GM12864 (cell line): ENCODE measurements at regions not wholly inside any gene's neighbourhood (a gene's known extent, or its start where the extent isn't known, plus 50 kb on each side); places are given as distances from the start of the nearest gene placed in this dataset.

Experiments used
- DNase-seq: peaks from one replicate; pipeline ENCODE4 v3.0.0-alpha.2; 2011; ENCODE audit warnings: low read depth
- H3K4me3 ChIP-seq: 2 replicates; pipeline ENCODE4 v1.5.1; 2011; ENCODE audit warnings: mild to moderate bottlenecking, low read depth, low read length, control low read depth
- TF ChIP-seq, protein P1 (sequence below): IDR thresholded peaks from 2 replicates; pipeline ENCODE4 v1.5.1; 2011; ENCODE audit warnings: low read depth, mild to moderate bottlenecking, moderate library complexity, low read length, control low read depth, inconsistent platforms; ENCODE audit errors: missing control alignments

DNA sequence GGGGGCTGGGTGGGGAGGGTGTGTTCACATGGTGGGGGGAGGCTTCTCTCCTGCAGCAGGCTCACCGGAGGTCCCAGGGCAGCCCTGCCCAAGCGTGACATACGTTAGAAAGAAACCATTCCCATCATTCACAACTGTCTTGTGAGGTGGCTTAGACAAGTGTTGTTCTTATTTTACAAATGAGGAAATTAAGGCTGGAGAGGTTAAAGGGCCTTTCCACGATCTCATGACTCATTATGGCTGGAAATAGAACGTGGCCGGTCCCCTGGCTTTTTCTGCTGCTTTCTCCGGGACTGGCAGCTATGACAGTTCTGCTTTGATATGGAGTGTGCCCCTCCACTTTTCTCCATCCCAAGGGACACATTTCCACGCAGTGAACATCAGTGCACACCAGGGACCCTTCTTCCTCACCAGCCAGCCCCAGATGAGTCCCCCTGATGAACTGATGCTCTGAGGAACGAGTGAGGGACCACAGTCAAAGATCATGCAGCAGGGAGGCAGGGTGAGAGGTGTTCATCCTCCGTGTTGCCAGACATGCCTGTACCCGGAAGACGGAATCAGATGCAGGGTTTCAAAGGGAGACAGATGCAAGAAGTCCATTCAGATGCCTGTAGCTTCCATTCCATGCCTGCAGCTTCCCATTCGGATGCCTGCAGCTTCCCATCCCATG lies 64.0 kb upstream of the ACSL1 start:
- no peak for DNase-seq
- no peak overlapping the region for H3K4me3 ChIP-seq
- TF ChIP-seq, protein P1, sequence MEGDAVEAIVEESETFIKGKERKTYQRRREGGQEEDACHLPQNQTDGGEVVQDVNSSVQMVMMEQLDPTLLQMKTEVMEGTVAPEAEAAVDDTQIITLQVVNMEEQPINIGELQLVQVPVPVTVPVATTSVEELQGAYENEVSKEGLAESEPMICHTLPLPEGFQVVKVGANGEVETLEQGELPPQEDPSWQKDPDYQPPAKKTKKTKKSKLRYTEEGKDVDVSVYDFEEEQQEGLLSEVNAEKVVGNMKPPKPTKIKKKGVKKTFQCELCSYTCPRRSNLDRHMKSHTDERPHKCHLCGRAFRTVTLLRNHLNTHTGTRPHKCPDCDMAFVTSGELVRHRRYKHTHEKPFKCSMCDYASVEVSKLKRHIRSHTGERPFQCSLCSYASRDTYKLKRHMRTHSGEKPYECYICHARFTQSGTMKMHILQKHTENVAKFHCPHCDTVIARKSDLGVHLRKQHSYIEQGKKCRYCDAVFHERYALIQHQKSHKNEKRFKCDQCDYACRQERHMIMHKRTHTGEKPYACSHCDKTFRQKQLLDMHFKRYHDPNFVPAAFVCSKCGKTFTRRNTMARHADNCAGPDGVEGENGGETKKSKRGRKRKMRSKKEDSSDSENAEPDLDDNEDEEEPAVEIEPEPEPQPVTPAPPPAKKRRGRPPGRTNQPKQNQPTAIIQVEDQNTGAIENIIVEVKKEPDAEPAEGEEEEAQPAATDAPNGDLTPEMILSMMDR, result no peak

DNA sequence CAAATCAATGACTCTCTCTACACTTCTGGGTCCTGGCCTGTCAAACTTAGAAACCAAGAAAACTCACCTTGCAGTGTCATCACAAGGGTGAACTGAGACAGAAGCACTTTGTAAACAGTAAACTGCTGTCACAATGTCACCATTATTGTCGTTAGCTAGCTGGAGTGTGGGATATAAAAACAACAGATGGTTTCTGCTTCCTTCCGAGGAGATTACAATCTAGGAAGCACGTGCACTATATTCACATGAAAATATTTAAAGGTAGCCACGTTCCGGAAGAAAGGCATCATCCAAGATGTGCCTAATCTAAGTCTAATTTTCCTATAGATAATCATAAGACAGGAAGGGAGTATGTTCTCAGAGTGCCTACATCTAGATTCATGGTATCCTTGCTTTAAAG lies 64.7 kb upstream of the ACSL1 start:
- H3K4me3 ChIP-seq, result no peak overlapping the region
- DNase-seq, result no peak
- TF ChIP-seq, protein P1, result no peak

DNA sequence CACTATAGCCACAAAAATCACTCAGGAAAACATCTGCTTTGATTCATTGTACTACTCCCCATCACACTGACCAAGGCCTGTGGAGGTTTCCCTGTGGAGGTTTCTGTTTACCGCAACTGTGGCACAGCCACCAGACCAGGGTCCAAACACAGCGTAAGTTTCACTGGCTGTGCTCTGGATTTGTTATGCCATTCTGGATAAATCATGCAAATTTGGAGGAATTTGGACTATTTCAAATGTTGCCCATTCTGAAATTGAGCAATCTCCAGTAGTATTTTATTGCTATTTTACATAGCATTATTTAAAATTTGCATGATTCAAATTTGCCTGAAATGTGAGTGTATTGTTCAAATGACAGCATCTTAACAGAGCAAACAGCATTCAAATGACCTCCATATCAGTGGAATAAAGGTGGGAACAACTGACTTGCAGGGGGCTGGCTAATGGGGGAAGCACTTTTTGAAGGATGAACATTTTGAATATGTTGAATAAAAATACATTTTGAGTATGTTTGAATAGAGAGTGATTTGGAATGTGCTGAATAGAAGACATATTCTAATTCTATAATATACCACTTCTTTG lies 66.1 kb upstream of the ACSL1 start:
- TF ChIP-seq, protein P1, result no peak
- DNase-seq, result no peak

DNA sequence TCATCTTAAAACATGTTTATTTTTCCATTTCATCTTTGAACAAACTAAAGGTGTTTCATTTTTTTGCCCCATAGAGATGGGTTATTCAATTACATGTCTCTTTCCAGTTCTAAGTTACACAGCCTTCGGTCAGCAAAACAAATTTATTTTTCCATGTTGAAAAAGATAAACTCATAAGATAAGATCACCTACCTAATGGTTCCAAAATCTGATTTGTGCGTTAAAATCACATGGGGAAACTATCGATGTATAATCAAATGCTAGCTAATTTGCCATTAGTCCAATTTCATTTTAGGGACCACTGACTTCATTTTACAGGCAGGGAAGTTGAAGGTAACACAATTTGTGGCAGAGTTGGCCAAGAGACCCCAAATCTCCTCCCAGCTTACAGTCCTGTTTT lies 67.2 kb upstream of the ACSL1 start:
- DNase-seq, result no peak
- TF ChIP-seq, protein P1, result no peak
- H3K4me3 ChIP-seq, result no peak overlapping the region

More for the DNA sequence above, 66.1 kb upstream of the ACSL1 start:
- no peak overlapping the region for H3K4me3 ChIP-seq

DNA sequence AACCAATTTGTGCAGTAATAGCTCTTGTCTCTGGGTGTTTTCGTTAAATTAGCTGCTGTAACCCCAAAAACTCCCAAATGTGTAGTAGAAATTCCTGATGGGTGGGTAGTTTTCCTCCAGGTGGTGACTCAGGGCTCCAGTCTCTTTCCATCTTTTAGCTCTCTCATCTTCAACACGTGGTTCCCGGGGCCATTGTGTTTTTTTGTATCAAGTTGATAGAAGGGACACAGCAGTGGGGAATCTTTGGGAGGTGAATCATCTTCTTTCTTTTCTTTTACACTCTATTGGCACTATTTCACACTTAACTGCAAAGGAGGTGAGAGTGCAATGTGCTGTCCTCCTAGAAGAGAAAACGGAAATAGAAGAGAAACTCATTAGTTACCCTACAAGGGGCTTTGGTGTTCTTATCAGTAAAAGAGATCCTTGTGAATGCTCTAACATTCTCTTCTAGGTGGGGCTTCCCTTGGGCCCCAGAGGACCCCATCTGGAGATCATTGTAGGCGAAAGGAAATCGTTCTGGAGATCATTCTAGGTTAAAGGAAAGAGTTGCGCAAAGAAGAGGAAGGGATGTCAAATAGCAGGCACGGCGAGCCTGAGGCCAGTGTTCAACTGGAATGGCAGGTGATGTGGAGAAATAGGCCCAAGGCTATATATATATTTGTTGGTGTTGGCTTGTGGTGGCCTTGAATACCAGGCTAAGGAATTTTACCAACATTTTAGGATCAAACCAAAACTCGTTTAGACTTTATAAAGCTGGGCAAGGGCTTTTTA lies 68.2 kb upstream of the ACSL1 start:
- no peak overlapping the region for H3K4me3 ChIP-seq
- DNase-seq, result no peak
- TF ChIP-seq, protein P1, result no peak

DNA sequence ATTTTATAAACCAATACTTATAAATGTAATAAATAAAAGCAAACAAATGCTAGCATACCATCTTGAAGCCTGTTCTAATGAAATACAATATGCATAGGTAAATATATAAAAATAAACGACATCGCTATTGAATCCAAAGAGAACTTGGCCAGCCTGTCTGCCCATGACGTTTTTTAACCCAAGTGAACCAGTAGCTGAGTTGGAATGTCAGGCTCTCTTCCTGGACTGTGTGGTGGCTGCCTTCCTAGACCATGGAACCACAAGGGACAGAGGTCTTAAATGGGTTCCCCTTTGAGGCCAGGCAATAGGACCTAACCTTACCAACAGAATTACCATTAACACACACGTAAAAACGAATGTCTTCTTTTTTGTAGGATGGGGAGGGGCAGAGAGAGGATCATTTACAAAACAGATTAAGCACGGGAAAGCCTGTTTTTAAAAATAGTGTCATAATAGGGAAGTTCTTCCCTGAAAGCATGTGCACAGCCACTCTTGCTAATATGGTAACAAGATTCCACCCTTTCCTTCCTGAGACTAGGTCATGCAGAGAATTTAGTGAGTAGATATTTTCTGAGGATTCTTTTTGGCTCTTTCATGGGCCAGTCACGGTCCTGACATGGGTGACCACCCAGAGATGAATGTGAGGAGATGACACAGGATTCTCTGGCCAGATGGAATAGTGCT lies 69.4 kb upstream of the ACSL1 start:
- no peak for DNase-seq
- TF ChIP-seq, protein P1, result no peak

More for the DNA sequence above, 69.4 kb upstream of the ACSL1 start:
- no peak overlapping the region for H3K4me3 ChIP-seq
